Endodermal cell (in vitro differentiated cells): ENCODE measurements at regions not wholly inside any gene's neighbourhood (a gene's known extent, or its start where the extent isn't known, plus 50 kb on each side); places are given as distances from the start of the nearest gene placed in this dataset.

Source experiments
- DNase-seq: peaks from one replicate; pipeline ENCODE4 v3.0.0-alpha.2; 2017
- H3K27ac ChIP-seq: 2 replicates; pipeline ENCODE4 v1.5.1; 2013; ENCODE audit warnings: mild to moderate bottlenecking, low read depth, low read length, moderate library complexity
- H3K27me3 ChIP-seq: 2 replicates; pipeline ENCODE4 v1.6.1; 2013; ENCODE audit warnings: mild to moderate bottlenecking, low read length, moderate library complexity; ENCODE audit not compliant: insufficient read depth, control insufficient read depth, poor library complexity, severe bottlenecking
- H3K36me3 ChIP-seq: 2 replicates; pipeline ENCODE4 v1.7.0; 2013; ENCODE audit warnings: mild to moderate bottlenecking, low read length, moderate library complexity; ENCODE audit not compliant: control insufficient read depth, insufficient read depth
- H3K4me1 ChIP-seq: one replicate; pipeline ENCODE4 v1.7.0; 2013; ENCODE audit warnings: low read length; ENCODE audit not compliant: control insufficient read depth, insufficient read depth
- H3K4me3 ChIP-seq: 2 replicates; pipeline ENCODE4 v1.5.1; 2013; ENCODE audit warnings: mild to moderate bottlenecking, low read length, moderate library complexity
- H3K9ac ChIP-seq: 2 replicates; pipeline ENCODE4 v1.6.1; 2013; ENCODE audit warnings: mild to moderate bottlenecking, low read length, moderate library complexity; ENCODE audit not compliant: poor library complexity, severe bottlenecking; ENCODE audit errors: extremely low read depth
- H3K9me3 ChIP-seq: 2 replicates; pipeline ENCODE4 v1.6.1; 2013; ENCODE audit warnings: mild to moderate bottlenecking, low read length, moderate library complexity; ENCODE audit not compliant: control insufficient read depth
- H3K27ac Mint-ChIP-seq: 2 replicates; pipeline ENCODE4 v1.8.0; 2020; ENCODE audit warnings: mixed read lengths
- H3K27me3 Mint-ChIP-seq: 2 replicates; pipeline ENCODE4 v1.8.0; 2021; ENCODE audit warnings: mild to moderate bottlenecking, mixed read lengths; ENCODE audit not compliant: insufficient read depth
- H3K36me3 Mint-ChIP-seq: 2 replicates; pipeline ENCODE4 v1.8.0; 2020; ENCODE audit warnings: low read depth, mixed read lengths
- H3K4me1 Mint-ChIP-seq: 2 replicates; pipeline ENCODE4 v1.8.0; 2020; ENCODE audit warnings: mixed read lengths
- H3K4me3 Mint-ChIP-seq: 2 replicates; pipeline ENCODE4 v1.8.0; 2020; ENCODE audit warnings: mild to moderate bottlenecking, moderate library complexity, mixed read lengths
- H3K9me3 Mint-ChIP-seq: 2 replicates; pipeline ENCODE4 v1.8.0; 2020; ENCODE audit warnings: mild to moderate bottlenecking, mixed read lengths
- CTCF ChIP-seq: fragments of 200-600 bp; sonication (generic); conservative IDR thresholded peaks from 2 replicates; pipeline ENCODE4 v1.5.0; 2021; ENCODE audit warnings: antibody characterized with exemption, mild to moderate bottlenecking
- WGBS, 2 experiments: methylation state at CpG; one replicate each; pipeline versions ENCODE4 v1.1.5 to v1.1.7; 2013; ENCODE audit warnings: missing lambda C conversion rate in 2 of 2, mixed read lengths in 1 of 2; ENCODE audit not compliant: insufficient coverage in 1 of 2, insufficient read length in 1 of 2; 5-methylcytosine and 5-hydroxymethylcytosine counted together

GRCh38 chr12:11535127-11535526, 114.3 kb upstream of the ETV6 start:
- Mint-ChIP-seq H3K9me3 (peaks cover 2% of the 10 kb centered on the region), H3K27ac (no peak overlapping the region), H3K4me3 (no peak overlapping the region), H3K36me3 (no peaks in the 10 kb centered on the region), H3K27me3 (peaks cover 24% of the 10 kb centered on the region), H3K4me1 (no peaks in the 10 kb centered on the region)
- no peak for DNase-seq
- Histone ChIP-seq H3K9ac (no peak overlapping the region), H3K36me3 (no peaks in the 10 kb centered on the region), H3K27ac (no peak overlapping the region), H3K9me3 (no peaks in the 10 kb centered on the region), H3K27me3 (no peaks in the 10 kb centered on the region), H3K4me1 (no peaks in the 10 kb centered on the region), H3K4me3 (no peak overlapping the region)
- TF ChIP-seq CTCF: no peak
- WGBS, 2 experiments: 88 to 97% methylated on average over 4 of the region's 4 CpGs

DNA sequence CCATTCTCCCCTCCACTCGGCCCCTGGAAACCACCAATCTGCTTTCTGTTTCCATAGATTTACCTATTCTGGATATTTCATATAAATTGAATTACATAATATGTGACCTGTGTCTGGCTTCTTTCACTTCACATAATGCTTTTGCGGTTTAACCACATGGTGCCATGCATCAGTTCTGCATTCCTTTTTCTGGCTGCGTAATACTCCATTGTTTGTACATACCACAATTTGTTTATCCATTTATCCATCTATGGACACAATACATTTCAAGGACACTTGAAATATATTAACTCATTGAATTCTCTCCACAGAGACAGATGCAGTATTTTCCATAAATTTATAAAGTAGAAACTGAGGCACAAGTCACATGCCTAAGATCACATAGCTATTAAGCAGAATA, 110.3 kb upstream of the ETV6 start:
- Histone ChIP-seq H3K27me3 (no peaks in the 10 kb centered on the region), H3K4me3 (no peak overlapping the region), H3K4me1 (no peaks in the 10 kb centered on the region), H3K9ac (no peak overlapping the region), H3K36me3 (no peaks in the 10 kb centered on the region), H3K9me3 (no peaks in the 10 kb centered on the region), H3K27ac (no peak overlapping the region)
- Mint-ChIP-seq H3K4me1 (peaks cover 7% of the 10 kb centered on the region), H3K27me3 (peaks cover 2% of the 10 kb centered on the region), H3K36me3 (no peaks in the 10 kb centered on the region), H3K9me3 (peaks cover 2% of the 10 kb centered on the region), H3K27ac (no peak overlapping the region), H3K4me3 (no peak overlapping the region)
- no peak for DNase-seq
- WGBS, 2 experiments: 95 to 100% methylated on average over 2 to 3 of the region's 3 CpGs
- TF ChIP-seq CTCF: no peak

- Mint-ChIP-seq H3K9me3 (peaks cover 2% of the 10 kb centered on the region), H3K4me3 (no peak overlapping the region), H3K4me1 (peaks cover 7% of the 10 kb centered on the region), H3K27me3 (peaks cover 2% of the 10 kb centered on the region), H3K36me3 (no peaks in the 10 kb centered on the region), H3K27ac (no peak overlapping the region)
- no peak for DNase-seq
- no peaks in the 10 kb centered on the region for H3K4me1 ChIP-seq
- H3K36me3 ChIP-seq: no peaks in the 10 kb centered on the region
- no peak overlapping the region for H3K27ac ChIP-seq
- WGBS, 2 experiments: 96% methylated on average over 2 of the region's 2 CpGs; no CpG with 5 or more reads in 1 of the 2 experiments
- no peak overlapping the region for H3K9ac ChIP-seq
- H3K4me3 ChIP-seq: no peak overlapping the region
- no peaks in the 10 kb centered on the region for H3K27me3 ChIP-seq
- TF ChIP-seq CTCF: no peak
- no peaks in the 10 kb centered on the region for H3K9me3 ChIP-seq
These were observed 109.3 kb upstream of the ETV6 start for GRCh38 chr12:11540156-11540555.
